Osteocyte (in vitro differentiated cells): ENCODE measurements at regions not wholly inside any gene's neighbourhood (a gene's known extent, or its start where the extent isn't known, plus 50 kb on each side); places are given as distances from the start of the nearest gene placed in this dataset.

Experiments used
- DNase-seq: peaks from one replicate; pipeline ENCODE4 v3.0.0; 2021; ENCODE audit warnings: mixed read lengths; ENCODE audit not compliant: unreplicated experiment; ENCODE audit errors: extremely low spot score
- H3K27ac Mint-ChIP-seq: one replicate; pipeline ENCODE4 v1.8.0; 2021; ENCODE audit warnings: mild to moderate bottlenecking, mixed read lengths; ENCODE audit not compliant: unreplicated experiment
- H3K27me3 Mint-ChIP-seq: one replicate; pipeline ENCODE4 v1.8.0; 2021; ENCODE audit warnings: mixed read lengths; ENCODE audit not compliant: unreplicated experiment
- H3K36me3 Mint-ChIP-seq: one replicate; pipeline ENCODE4 v1.8.0; 2021; ENCODE audit warnings: mixed read lengths; ENCODE audit not compliant: unreplicated experiment
- H3K4me1 Mint-ChIP-seq: one replicate; pipeline ENCODE4 v1.8.0; 2021; ENCODE audit warnings: mixed read lengths; ENCODE audit not compliant: unreplicated experiment
- H3K4me3 Mint-ChIP-seq: one replicate; pipeline ENCODE4 v1.8.0; 2021; ENCODE audit warnings: mild to moderate bottlenecking, moderate library complexity, mixed read lengths; ENCODE audit not compliant: unreplicated experiment
- H3K9me3 Mint-ChIP-seq: one replicate; pipeline ENCODE4 v1.8.0; 2021; ENCODE audit warnings: mixed read lengths; ENCODE audit not compliant: unreplicated experiment
- TF ChIP-seq, protein P1 (sequence below): fragments of 200-600 bp; sonication (generic); IDR thresholded peaks from 2 replicates; pipeline ENCODE4 v1.5.0; 2021; ENCODE audit warnings: antibody characterized with exemption, mild to moderate bottlenecking, moderate library complexity

DNA sequence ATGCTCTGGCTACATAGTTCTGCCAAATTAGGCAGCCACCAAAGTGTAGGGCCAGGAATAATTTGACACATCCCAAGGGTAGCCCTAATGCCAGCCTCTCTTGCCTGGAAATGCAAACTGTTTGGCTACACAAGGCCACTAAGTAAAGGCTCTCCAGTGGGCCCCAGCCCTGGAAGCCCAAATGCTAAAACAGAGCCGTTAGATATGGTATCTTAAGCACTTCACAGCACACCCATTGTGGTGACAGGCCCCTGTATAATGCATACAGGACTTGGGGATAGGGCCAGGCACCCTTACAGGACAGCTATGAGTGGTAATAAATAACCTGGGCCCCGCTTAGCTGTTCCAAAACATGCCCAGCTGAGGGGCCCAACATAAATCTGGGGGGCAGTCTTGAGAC lies 623.9 kb downstream of the BCOR start:
- Mint-ChIP-seq H3K9me3 (no peaks in the 10 kb centered on the region), H3K4me3 (no peak overlapping the region), H3K4me1 (peaks cover 3% of the 10 kb centered on the region), H3K27me3 (peaks cover 3% of the 10 kb centered on the region), H3K27ac (no peak overlapping the region), H3K36me3 (no peaks in the 10 kb centered on the region)
- no peak for DNase-seq
- TF ChIP-seq, protein P1, sequence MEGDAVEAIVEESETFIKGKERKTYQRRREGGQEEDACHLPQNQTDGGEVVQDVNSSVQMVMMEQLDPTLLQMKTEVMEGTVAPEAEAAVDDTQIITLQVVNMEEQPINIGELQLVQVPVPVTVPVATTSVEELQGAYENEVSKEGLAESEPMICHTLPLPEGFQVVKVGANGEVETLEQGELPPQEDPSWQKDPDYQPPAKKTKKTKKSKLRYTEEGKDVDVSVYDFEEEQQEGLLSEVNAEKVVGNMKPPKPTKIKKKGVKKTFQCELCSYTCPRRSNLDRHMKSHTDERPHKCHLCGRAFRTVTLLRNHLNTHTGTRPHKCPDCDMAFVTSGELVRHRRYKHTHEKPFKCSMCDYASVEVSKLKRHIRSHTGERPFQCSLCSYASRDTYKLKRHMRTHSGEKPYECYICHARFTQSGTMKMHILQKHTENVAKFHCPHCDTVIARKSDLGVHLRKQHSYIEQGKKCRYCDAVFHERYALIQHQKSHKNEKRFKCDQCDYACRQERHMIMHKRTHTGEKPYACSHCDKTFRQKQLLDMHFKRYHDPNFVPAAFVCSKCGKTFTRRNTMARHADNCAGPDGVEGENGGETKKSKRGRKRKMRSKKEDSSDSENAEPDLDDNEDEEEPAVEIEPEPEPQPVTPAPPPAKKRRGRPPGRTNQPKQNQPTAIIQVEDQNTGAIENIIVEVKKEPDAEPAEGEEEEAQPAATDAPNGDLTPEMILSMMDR: no peak

DNA sequence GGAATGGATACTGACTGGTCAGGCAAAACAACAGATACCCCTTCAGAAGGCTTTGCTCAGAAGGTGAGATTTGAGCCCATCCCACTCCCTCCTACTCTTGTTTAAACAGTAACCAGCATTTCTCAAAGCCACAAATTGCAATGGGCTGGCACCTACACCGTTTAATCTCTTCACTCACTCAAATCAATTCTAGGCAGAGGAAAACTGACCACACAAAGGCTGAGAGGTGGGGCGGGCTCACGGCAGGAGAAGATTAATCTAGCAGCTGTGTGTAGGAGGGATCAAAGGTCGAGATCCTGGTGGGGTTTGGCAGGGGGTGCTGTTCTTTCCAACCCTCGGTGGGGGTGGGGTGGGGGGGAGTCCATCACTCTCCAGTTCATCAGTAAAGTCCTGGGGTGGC lies 622.4 kb downstream of the BCOR start:
- Mint-ChIP-seq H3K4me3 (no peak overlapping the region), H3K4me1 (peaks cover 3% of the 10 kb centered on the region)

DNA sequence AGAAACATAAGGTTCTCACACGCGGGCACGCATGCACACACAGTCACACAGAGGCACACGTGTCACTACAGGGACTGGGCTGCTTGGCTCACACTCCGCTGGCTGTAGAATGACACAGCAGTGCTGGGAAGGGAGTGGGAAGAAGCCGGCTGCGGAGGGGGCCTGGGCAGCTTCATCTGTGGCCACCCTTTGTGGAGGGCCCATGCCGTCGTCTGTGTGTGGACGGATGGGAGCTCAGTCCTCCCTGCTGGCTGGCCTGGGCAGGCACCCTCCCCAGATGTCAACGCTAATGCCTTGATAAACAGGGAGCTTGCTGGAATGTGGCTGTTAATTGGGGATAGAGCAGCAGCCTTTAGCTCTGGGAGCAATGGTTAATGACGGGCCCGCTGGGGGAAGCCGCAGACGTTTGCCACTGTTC lies 621.1 kb downstream of the BCOR start:
- DNase-seq: no peak
- Mint-ChIP-seq H3K4me3 (no peak overlapping the region), H3K27me3 (peaks cover 7% of the 10 kb centered on the region), H3K4me1 (peaks cover 3% of the 10 kb centered on the region), H3K27ac (no peak overlapping the region), H3K36me3 (no peaks in the 10 kb centered on the region), H3K9me3 (no peaks in the 10 kb centered on the region)
- TF ChIP-seq, protein P1: no peak

More for the DNA sequence above, 622.4 kb downstream of the BCOR start:
- Mint-ChIP-seq H3K9me3 (no peaks in the 10 kb centered on the region), H3K27me3 (peaks cover 3% of the 10 kb centered on the region), H3K27ac (no peak overlapping the region), H3K36me3 (no peaks in the 10 kb centered on the region)
- TF ChIP-seq, protein P1: no peak
- DNase-seq: no peak

DNA sequence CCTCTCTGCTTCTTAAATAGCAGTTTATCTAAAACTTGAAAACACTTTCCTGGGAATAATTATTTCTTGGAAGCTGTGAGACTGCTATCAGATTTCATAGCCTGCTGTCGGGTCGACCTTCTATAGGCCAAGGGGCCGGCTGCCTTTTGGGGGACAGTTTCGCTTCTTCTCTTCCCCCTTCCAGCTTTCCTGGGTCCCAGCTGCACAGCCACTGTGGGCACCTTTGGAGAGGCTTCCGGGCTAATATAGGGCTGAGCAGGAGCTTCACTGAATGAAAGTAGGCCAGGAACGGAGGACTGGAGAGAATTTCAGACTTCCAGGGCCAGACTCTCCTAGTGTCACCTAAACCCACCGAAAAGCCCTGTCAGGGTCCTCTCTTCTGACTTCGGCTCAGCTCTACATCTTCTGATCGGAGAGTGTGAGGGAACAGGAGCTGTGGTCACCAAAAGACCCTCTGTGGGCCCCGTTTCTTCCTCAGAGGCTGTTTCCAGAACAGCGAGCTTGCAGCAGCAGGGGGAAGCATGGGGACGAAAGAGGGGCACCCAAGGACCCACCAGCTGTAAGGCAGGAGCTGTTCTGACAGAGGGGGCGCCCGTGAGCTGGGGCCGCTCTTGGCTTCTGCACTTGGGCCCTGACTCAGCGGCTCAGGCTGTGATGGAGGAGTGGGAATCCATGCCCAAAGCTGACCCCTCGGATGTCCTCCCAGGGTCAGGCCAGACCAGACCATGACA lies 620.6 kb downstream of the BCOR start:
- peaks cover 9% of the 10 kb centered on the region for H3K27me3 Mint-ChIP-seq
- no peak overlapping the region for H3K27ac Mint-ChIP-seq
- H3K4me1 Mint-ChIP-seq: peaks cover 3% of the 10 kb centered on the region
- no peaks in the 10 kb centered on the region for H3K9me3 Mint-ChIP-seq
- TF ChIP-seq, protein P1: no peak
- H3K36me3 Mint-ChIP-seq: no peaks in the 10 kb centered on the region
- DNase-seq: no peak
- no peak overlapping the region for H3K4me3 Mint-ChIP-seq

- no peaks in the 10 kb centered on the region for H3K36me3 Mint-ChIP-seq
- peaks cover 3% of the 10 kb centered on the region for H3K4me1 Mint-ChIP-seq
These were observed 620.0 kb downstream of the BCOR start for GRCh38 chrX:39477762-39478120.

More at GRCh38 chrX:39477762-39478120, 620.0 kb downstream of the BCOR start:
- H3K27me3 Mint-ChIP-seq: peaks cover 9% of the 10 kb centered on the region
- no peaks in the 10 kb centered on the region for H3K9me3 Mint-ChIP-seq
- H3K27ac Mint-ChIP-seq: no peak overlapping the region
- DNase-seq: no peak
- TF ChIP-seq, protein P1: no peak
- H3K4me3 Mint-ChIP-seq: no peak overlapping the region
